ENCODE measurements at regions not wholly inside any gene's neighbourhood (a gene's known extent, or its start where the extent isn't known, plus 50 kb on each side); places are given as distances from the start of the nearest gene placed in this dataset.
"Not testable (repeated sequence)": the region's sequence is repeated elsewhere in the genome, so short reads cannot be mapped to it uniquely, and the experiment has no call there.

- Histone ChIP-seq H3K4me1 (ENCODE audit: control insufficient read depth, insufficient read depth, low read length) (no peaks in the 10 kb centered on the region), H3K27me3 (ENCODE audit: control insufficient read depth, insufficient read depth, low read length) (no peaks in the 10 kb centered on the region), H3K9ac (ENCODE audit: low read depth, low read length) (no peak overlapping the region), H3K4me3 (ENCODE audit: low read depth, low read length) (no peak overlapping the region), H3K36me3 (ENCODE audit: control insufficient read depth, insufficient read depth, low read length) (no peaks in the 10 kb centered on the region), H3K9me3 (ENCODE audit: control insufficient read depth, insufficient read depth, low read length) (peaks cover 3% of the 10 kb centered on the region)
These were observed 192.8 kb upstream of the ADRA1D start for GRCh38 chr20:4441871-4442270.

- Histone ChIP-seq H3K9ac (ENCODE audit: low read depth, low read length) (no peak overlapping the region), H3K9me3 (ENCODE audit: control insufficient read depth, insufficient read depth, low read length) (no peaks in the 10 kb centered on the region), H3K27me3 (ENCODE audit: control insufficient read depth, insufficient read depth, low read length) (no peaks in the 10 kb centered on the region), H3K36me3 (ENCODE audit: control insufficient read depth, insufficient read depth, low read length) (no peaks in the 10 kb centered on the region), H3K4me3 (ENCODE audit: low read depth, low read length) (no peak overlapping the region), H3K4me1 (ENCODE audit: control insufficient read depth, insufficient read depth, low read length) (no peaks in the 10 kb centered on the region)
These were observed 192.1 kb upstream of the ADRA1D start for GRCh38 chr20:4441191-4441590.

- Histone ChIP-seq H3K4me1 (ENCODE audit: control insufficient read depth, insufficient read depth, low read length) (no peaks in the 10 kb centered on the region), H3K4me3 (ENCODE audit: low read depth, low read length) (no peak overlapping the region), H3K27me3 (ENCODE audit: control insufficient read depth, insufficient read depth, low read length) (no peaks in the 10 kb centered on the region)
These were observed 190.4 kb upstream of the ADRA1D start for GRCh38 chr20:4439461-4439860.

GRCh38 chr20:4437131-4437530 lies 188.0 kb upstream of the ADRA1D start:
- H3K9me3 ChIP-seq (ENCODE audit: control insufficient read depth, insufficient read depth, low read length): no peaks in the 10 kb centered on the region
- H3K4me3 ChIP-seq (ENCODE audit: low read depth, low read length): no peak overlapping the region
- no peaks in the 10 kb centered on the region for H3K4me1 ChIP-seq (ENCODE audit: control insufficient read depth, insufficient read depth, low read length)
- H3K9ac ChIP-seq (ENCODE audit: low read depth, low read length): no peak overlapping the region
- H3K27me3 ChIP-seq (ENCODE audit: control insufficient read depth, insufficient read depth, low read length): no peaks in the 10 kb centered on the region
- no peaks in the 10 kb centered on the region for H3K36me3 ChIP-seq (ENCODE audit: control insufficient read depth, insufficient read depth, low read length)

More at GRCh38 chr20:4439461-4439860, 190.4 kb upstream of the ADRA1D start:
- no peaks in the 10 kb centered on the region for H3K36me3 ChIP-seq (ENCODE audit: control insufficient read depth, insufficient read depth, low read length)
- H3K9ac ChIP-seq (ENCODE audit: low read depth, low read length): no peak overlapping the region
- no peaks in the 10 kb centered on the region for H3K9me3 ChIP-seq (ENCODE audit: control insufficient read depth, insufficient read depth, low read length)

- Histone ChIP-seq H3K36me3 (ENCODE audit: control insufficient read depth, insufficient read depth, low read length) (no peaks in the 10 kb centered on the region), H3K4me3 (ENCODE audit: low read depth, low read length) (no peak overlapping the region), H3K9ac (ENCODE audit: low read depth, low read length) (no peak overlapping the region), H3K4me1 (ENCODE audit: control insufficient read depth, insufficient read depth, low read length) (no peaks in the 10 kb centered on the region), H3K27me3 (ENCODE audit: control insufficient read depth, insufficient read depth, low read length) (no peaks in the 10 kb centered on the region), H3K9me3 (ENCODE audit: control insufficient read depth, insufficient read depth, low read length) (no peaks in the 10 kb centered on the region)
These were observed 186.8 kb upstream of the ADRA1D start for GRCh38 chr20:4435671-4436455.

GRCh38 chr20:4435225-4435624 lies 186.1 kb upstream of the ADRA1D start:
- no peaks in the 10 kb centered on the region for H3K36me3 ChIP-seq (ENCODE audit: control insufficient read depth, insufficient read depth, low read length)
- no peak overlapping the region for H3K9ac ChIP-seq (ENCODE audit: low read depth, low read length)
- H3K9me3 ChIP-seq (ENCODE audit: control insufficient read depth, insufficient read depth, low read length): no peaks in the 10 kb centered on the region
- no peaks in the 10 kb centered on the region for H3K4me1 ChIP-seq (ENCODE audit: control insufficient read depth, insufficient read depth, low read length)
- H3K4me3 ChIP-seq (ENCODE audit: low read depth, low read length): no peak overlapping the region
- H3K27me3 ChIP-seq (ENCODE audit: control insufficient read depth, insufficient read depth, low read length): no peaks in the 10 kb centered on the region

GRCh38 chr20:4434681-4435080 lies 185.6 kb upstream of the ADRA1D start:
- H3K9me3 ChIP-seq (ENCODE audit: control insufficient read depth, insufficient read depth, low read length): no peaks in the 10 kb centered on the region
- no peak overlapping the region for H3K9ac ChIP-seq (ENCODE audit: low read depth, low read length)
- H3K4me3 ChIP-seq (ENCODE audit: low read depth, low read length): no peak overlapping the region
- H3K27me3 ChIP-seq (ENCODE audit: control insufficient read depth, insufficient read depth, low read length): no peaks in the 10 kb centered on the region
- no peaks in the 10 kb centered on the region for H3K36me3 ChIP-seq (ENCODE audit: control insufficient read depth, insufficient read depth, low read length)
- H3K4me1 ChIP-seq (ENCODE audit: control insufficient read depth, insufficient read depth, low read length): no peaks in the 10 kb centered on the region

- H3K4me3 ChIP-seq (ENCODE audit: low read depth, low read length): no peak overlapping the region
- H3K9ac ChIP-seq (ENCODE audit: low read depth, low read length): no peak overlapping the region
- H3K36me3 ChIP-seq (ENCODE audit: control insufficient read depth, insufficient read depth, low read length): no peaks in the 10 kb centered on the region
- no peaks in the 10 kb centered on the region for H3K27me3 ChIP-seq (ENCODE audit: control insufficient read depth, insufficient read depth, low read length)
- H3K9me3 ChIP-seq (ENCODE audit: control insufficient read depth, insufficient read depth, low read length): no peaks in the 10 kb centered on the region
- H3K4me1 ChIP-seq (ENCODE audit: control insufficient read depth, insufficient read depth, low read length): no peaks in the 10 kb centered on the region
These were observed 182.4 kb upstream of the ADRA1D start for GRCh38 chr20:4431446-4431845.

GRCh38 chr20:4430826-4431225 lies 181.7 kb upstream of the ADRA1D start:
- H3K9ac ChIP-seq (ENCODE audit: low read depth, low read length); H3K4me3 ChIP-seq (ENCODE audit: low read depth, low read length): not testable (repeated sequence)

GRCh38 chr20:4427940-4428586 lies 179.0 kb upstream of the ADRA1D start:
- Histone ChIP-seq H3K9me3 (ENCODE audit: control insufficient read depth, insufficient read depth, low read length) (no peaks in the 10 kb centered on the region), H3K4me3 (ENCODE audit: low read depth, low read length) (no peak overlapping the region), H3K4me1 (ENCODE audit: control insufficient read depth, insufficient read depth, low read length) (no peaks in the 10 kb centered on the region), H3K9ac (ENCODE audit: low read depth, low read length) (no peak overlapping the region), H3K36me3 (ENCODE audit: control insufficient read depth, insufficient read depth, low read length) (no peaks in the 10 kb centered on the region), H3K27me3 (ENCODE audit: control insufficient read depth, insufficient read depth, low read length) (no peaks in the 10 kb centered on the region)

More at GRCh38 chr20:4430826-4431225, 181.7 kb upstream of the ADRA1D start:
- H3K9me3 ChIP-seq (ENCODE audit: control insufficient read depth, insufficient read depth, low read length); H3K4me1 ChIP-seq (ENCODE audit: control insufficient read depth, insufficient read depth, low read length); H3K36me3 ChIP-seq (ENCODE audit: control insufficient read depth, insufficient read depth, low read length); H3K27me3 ChIP-seq (ENCODE audit: control insufficient read depth, insufficient read depth, low read length): not testable (repeated sequence)

- no peaks in the 10 kb centered on the region for H3K9me3 ChIP-seq (ENCODE audit: control insufficient read depth, insufficient read depth, low read length)
- H3K9ac ChIP-seq (ENCODE audit: low read depth, low read length): no peak overlapping the region
- H3K36me3 ChIP-seq (ENCODE audit: control insufficient read depth, insufficient read depth, low read length): no peaks in the 10 kb centered on the region
- H3K4me3 ChIP-seq (ENCODE audit: low read depth, low read length): no peak overlapping the region
- no peaks in the 10 kb centered on the region for H3K4me1 ChIP-seq (ENCODE audit: control insufficient read depth, insufficient read depth, low read length)
- no peaks in the 10 kb centered on the region for H3K27me3 ChIP-seq (ENCODE audit: control insufficient read depth, insufficient read depth, low read length)
These were observed 169.1 kb upstream of the ADRA1D start for GRCh38 chr20:4418141-4418540.

- Histone ChIP-seq H3K4me1 (ENCODE audit: control insufficient read depth, insufficient read depth, low read length) (no peaks in the 10 kb centered on the region), H3K27me3 (ENCODE audit: control insufficient read depth, insufficient read depth, low read length) (no peaks in the 10 kb centered on the region), H3K9ac (ENCODE audit: low read depth, low read length) (no peak overlapping the region), H3K36me3 (ENCODE audit: control insufficient read depth, insufficient read depth, low read length) (no peaks in the 10 kb centered on the region), H3K9me3 (ENCODE audit: control insufficient read depth, insufficient read depth, low read length) (no peaks in the 10 kb centered on the region), H3K4me3 (ENCODE audit: low read depth, low read length) (no peak overlapping the region)
These were observed 166.2 kb upstream of the ADRA1D start for GRCh38 chr20:4415281-4415680.

All from iPS-15b (cell line).